Parathyroid adenoma (tissue), 2 donors: ENCODE measurements at regions not wholly inside any gene's neighbourhood (a gene's known extent, or its start where the extent isn't known, plus 50 kb on each side); places are given as distances from the start of the nearest gene placed in this dataset.

Experiments used
- H2AFZ ChIP-seq: fragments of 300-600 bp; sonication (generic); one replicate; pipeline ENCODE4 v1.7.0; 2017; ENCODE audit warnings: antibody characterized with exemption, mild to moderate bottlenecking
- H3K27ac ChIP-seq: fragments of 300-600 bp; sonication (generic); one replicate; pipeline ENCODE4 v1.7.0; 2017
- H3K27me3 ChIP-seq: fragments of 300-600 bp; sonication (generic); one replicate; pipeline ENCODE4 v1.7.0; 2017; ENCODE audit warnings: low read length; ENCODE audit not compliant: control insufficient read depth, insufficient read depth
- H3K36me3 ChIP-seq: fragments of 300-600 bp; sonication (generic); one replicate; pipeline ENCODE4 v1.7.0; 2017; ENCODE audit warnings: low read length; ENCODE audit not compliant: control insufficient read depth, insufficient read depth
- H3K4me1 ChIP-seq: fragments of 300-600 bp; sonication (generic); one replicate; pipeline ENCODE4 v1.7.0; 2017; ENCODE audit warnings: control low read depth
- H3K4me2 ChIP-seq: fragments of 300-600 bp; sonication (generic); one replicate; pipeline ENCODE4 v1.7.0; 2017; ENCODE audit warnings: low read length
- H3K4me3 ChIP-seq: fragments of 300-600 bp; sonication (generic); one replicate; pipeline ENCODE4 v1.7.0; 2017; ENCODE audit warnings: low read depth, low read length
- H3K79me2 ChIP-seq: fragments of 300-600 bp; sonication (generic); one replicate; pipeline ENCODE4 v1.7.0; 2017; ENCODE audit warnings: control low read depth
- H3K9ac ChIP-seq: fragments of 300-600 bp; sonication (generic); one replicate; pipeline ENCODE4 v1.7.0; 2017; ENCODE audit warnings: mild to moderate bottlenecking
- H3K9me3 ChIP-seq: fragments of 300-600 bp; sonication (generic); one replicate; pipeline ENCODE4 v1.7.0; 2017; ENCODE audit warnings: low read length; ENCODE audit not compliant: control insufficient read depth
- CTCF ChIP-seq: fragments of 300-600 bp; sonication (generic); IDR thresholded peaks from one replicate; pipeline ENCODE4 v1.7.0; 2017; ENCODE audit warnings: antibody characterized with exemption, mild to moderate bottlenecking
- donor health status: primary hyperparathyroidism.

- no peaks in the 10 kb centered on the region for H3K4me1 ChIP-seq
- no peak overlapping the region for H3K27ac ChIP-seq
- H3K27me3 ChIP-seq, result no peaks in the 10 kb centered on the region
- TF ChIP-seq CTCF, result no peak
- no peak overlapping the region for H2AFZ ChIP-seq
- no peaks in the 10 kb centered on the region for H3K79me2 ChIP-seq
- H3K9ac ChIP-seq, result no peak overlapping the region
- no peak overlapping the region for H3K4me3 ChIP-seq
- no peaks in the 10 kb centered on the region for H3K9me3 ChIP-seq
- H3K4me2 ChIP-seq, result no peak overlapping the region
- no peaks in the 10 kb centered on the region for H3K36me3 ChIP-seq
These were observed 176.9 kb downstream of the CRPPA start for GRCh38 chr7:16244469-16244868.

DNA sequence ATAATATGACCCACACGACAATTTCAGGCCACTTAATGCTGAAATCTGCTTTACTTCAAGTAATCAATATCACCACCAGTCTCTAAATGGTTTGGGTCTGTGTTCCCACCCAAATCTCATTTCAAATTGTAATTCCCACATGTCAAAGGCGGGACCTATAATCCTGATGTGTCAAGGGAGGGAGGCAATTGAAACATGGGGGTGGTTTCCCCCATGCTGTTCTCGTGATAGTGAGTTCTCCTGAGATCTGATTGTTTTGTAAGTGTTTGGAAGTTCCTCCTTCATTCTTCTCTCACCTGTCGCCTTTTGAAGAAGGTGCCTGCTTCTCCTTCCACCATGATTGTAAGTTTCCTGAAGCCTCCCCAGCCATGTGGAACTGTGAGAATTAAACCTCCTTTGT is 178.4 kb downstream of the CRPPA start:
- H3K4me1 ChIP-seq, result no peaks in the 10 kb centered on the region

GRCh38 chr7:16241017-16241416 is 180.3 kb downstream of the CRPPA start:
- H3K4me3 ChIP-seq, result no peak overlapping the region
- H3K4me2 ChIP-seq, result no peak overlapping the region
- no peaks in the 10 kb centered on the region for H3K4me1 ChIP-seq
- H3K79me2 ChIP-seq, result no peaks in the 10 kb centered on the region
- TF ChIP-seq CTCF, result no peak
- H3K27ac ChIP-seq, result no peak overlapping the region
- no peaks in the 10 kb centered on the region for H3K36me3 ChIP-seq
- no peak overlapping the region for H2AFZ ChIP-seq
- H3K27me3 ChIP-seq, result no peaks in the 10 kb centered on the region
- H3K9me3 ChIP-seq, result no peaks in the 10 kb centered on the region
- no peak overlapping the region for H3K9ac ChIP-seq

More for the DNA sequence above, 178.4 kb downstream of the CRPPA start:
- no peak for TF ChIP-seq CTCF
- no peaks in the 10 kb centered on the region for H3K79me2 ChIP-seq
- no peak overlapping the region for H3K4me2 ChIP-seq
- H3K9ac ChIP-seq, result no peak overlapping the region
- H3K27ac ChIP-seq, result no peak overlapping the region
- H3K4me3 ChIP-seq, result no peak overlapping the region
- no peaks in the 10 kb centered on the region for H3K36me3 ChIP-seq
- H3K9me3 ChIP-seq, result no peaks in the 10 kb centered on the region
- H3K27me3 ChIP-seq, result no peaks in the 10 kb centered on the region
- H2AFZ ChIP-seq, result no peak overlapping the region

DNA sequence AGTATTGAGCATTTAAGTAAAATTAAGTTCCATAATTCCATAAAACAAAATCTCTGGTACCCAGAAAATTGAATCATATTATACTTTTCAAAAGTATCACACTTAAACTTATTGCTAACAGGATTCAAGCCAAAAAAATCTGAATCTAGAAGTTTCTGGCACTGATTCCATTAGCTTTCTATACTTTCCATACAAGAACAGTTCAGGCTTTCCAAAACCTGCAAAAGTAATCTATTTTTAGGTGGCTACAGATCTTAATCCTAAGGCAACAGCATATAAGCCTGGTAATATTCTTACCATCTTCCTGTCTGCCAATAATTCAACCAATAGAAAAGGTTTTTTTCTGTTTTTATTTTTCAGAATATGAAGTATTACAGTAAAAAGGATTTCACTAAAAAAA is 185.0 kb downstream of the CRPPA start:
- Histone ChIP-seq H3K79me2 (no peaks in the 10 kb centered on the region), H3K36me3 (no peaks in the 10 kb centered on the region), H3K4me3 (no peak overlapping the region), H3K4me2 (no peak overlapping the region), H3K4me1 (no peaks in the 10 kb centered on the region), H3K9ac (no peak overlapping the region), H3K27me3 (no peaks in the 10 kb centered on the region), H3K27ac (no peak overlapping the region), H2AFZ (no peak overlapping the region), H3K9me3 (no peaks in the 10 kb centered on the region)
- TF ChIP-seq CTCF, result no peak

DNA sequence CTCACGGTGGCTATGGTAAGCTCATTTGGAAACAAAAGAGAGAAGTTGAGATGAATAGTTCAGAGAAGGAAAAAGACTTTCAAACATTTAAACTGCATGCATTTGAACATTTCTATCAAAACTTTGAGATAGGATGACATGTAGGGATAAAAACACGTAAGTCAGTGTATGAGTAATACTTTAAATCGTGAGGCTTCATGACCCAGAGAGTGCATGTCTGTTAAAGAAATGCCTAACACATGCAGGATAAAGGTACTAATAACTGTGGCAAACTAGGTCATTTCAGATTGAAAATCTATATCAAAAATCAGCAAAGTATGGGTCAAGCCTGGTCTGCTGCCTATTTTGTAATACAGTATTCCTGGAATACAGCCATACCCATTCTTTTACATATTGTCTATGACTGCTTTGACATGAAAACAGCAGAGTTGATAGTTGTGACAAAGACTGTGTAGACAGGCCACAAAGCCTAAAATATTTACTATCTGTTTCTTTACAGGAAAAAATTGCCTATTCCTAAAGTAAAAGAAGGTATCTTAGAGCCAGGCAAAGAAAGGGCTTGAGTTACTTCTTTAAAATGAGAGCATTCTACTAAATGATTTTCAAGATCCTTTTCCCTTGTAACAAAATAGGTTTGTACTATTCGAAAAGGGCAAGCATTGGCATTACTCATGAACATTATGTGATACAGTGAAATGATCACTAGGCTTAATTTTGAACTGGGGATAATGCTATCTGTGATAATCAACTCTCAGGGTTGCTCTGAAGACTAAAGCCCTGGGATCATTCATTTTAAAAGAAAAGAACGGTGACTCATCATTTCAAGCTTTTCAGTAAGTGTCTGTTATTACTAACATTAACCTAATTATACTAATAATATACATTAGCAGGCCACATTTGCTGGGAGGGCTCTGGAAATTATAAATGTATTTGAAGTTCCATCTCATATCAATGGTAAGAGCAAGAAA is 185.9 kb downstream of the CRPPA start:
- Histone ChIP-seq H3K79me2 (no peaks in the 10 kb centered on the region), H3K27ac (no peak overlapping the region), H3K4me3 (no peak overlapping the region), H3K4me1 (no peaks in the 10 kb centered on the region), H3K4me2 (no peak overlapping the region), H3K9me3 (no peaks in the 10 kb centered on the region), H3K9ac (no peak overlapping the region), H3K36me3 (no peaks in the 10 kb centered on the region), H2AFZ (no peak overlapping the region), H3K27me3 (no peaks in the 10 kb centered on the region)
- TF ChIP-seq CTCF, result no peak
